ENCODE measurements at regions not wholly inside any gene's neighbourhood (a gene's known extent, or its start where the extent isn't known, plus 50 kb on each side); places are given as distances from the start of the nearest gene placed in this dataset.
"Not testable (repeated sequence)": the region's sequence is repeated elsewhere in the genome, so short reads cannot be mapped to it uniquely, and the experiment has no call there.

DNA sequence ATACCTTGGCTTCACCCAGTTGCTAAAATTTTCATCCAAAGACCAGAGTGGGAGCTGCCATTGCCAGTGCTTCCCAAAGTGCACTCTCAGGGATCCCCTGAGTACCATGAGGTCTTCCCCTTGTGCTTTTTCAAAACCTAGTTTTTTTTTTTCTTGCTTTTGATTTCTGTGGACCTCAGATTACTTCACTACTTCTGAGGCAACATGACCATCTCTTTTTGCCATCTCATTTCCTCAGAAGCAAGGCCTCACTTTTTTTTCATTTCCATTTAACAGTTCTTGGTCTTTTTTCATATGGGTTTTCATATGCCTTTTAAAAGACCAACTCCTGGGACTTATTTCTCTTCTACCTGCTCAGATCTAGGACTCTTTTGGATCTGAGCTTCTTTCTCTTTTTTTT lies 64.1 kb upstream of the MMS22L start:
- DNase-seq (ENCODE audit: low read depth in 2 of 2, low spot score in 1 of 2) = no peak

GRCh38 chr6:97361286-97361685 lies 78.3 kb upstream of the MMS22L start:
- DNase-seq (ENCODE audit: low read depth in 2 of 2, low spot score in 1 of 2) = no peak

DNA sequence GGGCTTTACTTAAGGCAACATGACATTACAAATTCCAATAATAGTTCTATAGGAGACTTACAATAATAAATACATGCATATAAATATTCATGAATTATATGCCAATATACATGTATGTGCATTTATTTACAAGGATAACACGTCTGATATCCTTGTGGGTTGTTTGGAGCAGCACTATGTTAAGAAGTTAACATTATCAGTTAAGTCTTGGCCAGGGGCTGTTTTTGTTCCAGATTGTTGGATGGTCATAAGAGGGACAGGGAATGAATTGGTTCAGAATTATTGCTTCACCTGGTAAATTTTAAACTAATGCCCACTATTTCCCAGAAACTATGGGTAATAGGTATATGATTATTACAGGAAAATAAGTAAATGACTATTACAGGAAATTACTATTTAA lies 81.3 kb upstream of the MMS22L start:
- no peak for DNase-seq (ENCODE audit: low read depth in 2 of 2, low spot score in 1 of 2)

DNA sequence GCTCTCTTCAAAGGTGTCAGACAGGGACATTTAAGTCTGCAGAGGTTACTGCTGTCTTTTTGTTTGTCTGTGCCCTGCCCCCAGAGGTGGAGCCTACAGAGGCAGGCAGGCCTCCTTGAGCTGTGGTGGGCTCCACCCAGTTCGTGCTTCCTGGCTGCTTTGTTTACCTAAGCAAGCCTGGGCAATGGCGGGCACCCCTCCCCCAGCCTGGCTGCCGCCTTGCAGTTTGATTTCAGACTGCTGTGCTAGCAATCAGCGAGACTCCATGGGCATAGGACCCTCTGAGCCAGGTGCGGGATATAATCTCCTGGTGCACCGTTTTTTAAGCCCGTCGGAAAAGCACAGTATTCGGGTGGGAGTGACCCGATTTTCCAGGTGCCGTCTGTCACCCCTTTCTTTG lies 99.1 kb upstream of the MMS22L start:
- not testable (repeated sequence) for DNase-seq (ENCODE audit: low read depth in 2 of 2, low spot score in 1 of 2)

GRCh38 chr6:97392735-97393134 lies 109.7 kb upstream of the MMS22L start:
- no peak for DNase-seq (ENCODE audit: low read depth in 2 of 2, low spot score in 1 of 2)

DNA sequence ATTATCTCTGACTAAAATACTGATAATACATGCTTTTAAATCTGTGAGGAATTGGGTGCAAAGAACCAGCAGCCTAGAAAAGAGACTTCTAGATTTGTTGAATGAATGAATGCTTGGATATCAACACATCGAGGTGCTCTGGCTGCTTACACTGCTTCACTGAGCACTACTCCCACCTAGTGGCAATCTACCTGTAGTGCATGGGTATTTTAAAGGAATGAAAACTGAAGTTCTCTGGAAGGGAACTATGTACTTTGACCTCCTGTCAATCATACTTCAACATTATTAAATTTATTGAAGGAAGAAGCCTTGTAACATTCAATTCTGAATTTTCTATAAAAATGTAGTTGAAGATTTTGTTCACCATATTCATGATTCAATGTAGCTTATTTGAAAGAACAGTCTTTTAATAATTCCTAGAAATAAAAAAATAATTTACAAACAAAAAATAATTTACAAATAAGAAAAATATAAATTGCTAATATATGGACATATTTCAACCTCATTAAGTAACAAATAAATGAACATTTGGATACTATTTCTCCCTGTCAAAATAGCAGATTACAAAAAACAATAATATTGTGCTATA lies 111.2 kb upstream of the MMS22L start:
- no peak for DNase-seq (ENCODE audit: low read depth in 2 of 2, low spot score in 1 of 2)

DNA sequence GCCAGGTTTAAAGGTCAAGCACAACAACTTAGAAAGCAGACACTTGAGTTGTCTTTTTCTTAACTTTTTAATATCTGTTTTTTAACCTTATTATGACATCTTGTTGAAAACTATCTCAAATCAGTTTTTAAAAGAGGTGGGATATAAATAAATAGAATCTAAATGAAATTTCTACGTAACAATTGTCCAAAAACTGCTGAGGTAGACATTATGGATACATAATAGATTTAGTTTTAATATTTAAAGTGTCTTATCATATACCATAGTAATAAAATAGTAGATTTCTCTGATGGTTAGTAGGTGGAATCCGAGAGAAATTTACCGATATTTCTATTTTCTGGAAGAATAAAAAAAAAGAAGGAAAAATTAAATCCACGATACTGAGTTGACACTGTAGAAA lies 113.9 kb upstream of the MMS22L start:
- no peak for DNase-seq (ENCODE audit: low read depth in 2 of 2, low spot score in 1 of 2)

GRCh38 chr6:97399208-97399607 lies 116.2 kb upstream of the MMS22L start:
- no peak for DNase-seq (ENCODE audit: low read depth in 2 of 2, low spot score in 1 of 2)

DNA sequence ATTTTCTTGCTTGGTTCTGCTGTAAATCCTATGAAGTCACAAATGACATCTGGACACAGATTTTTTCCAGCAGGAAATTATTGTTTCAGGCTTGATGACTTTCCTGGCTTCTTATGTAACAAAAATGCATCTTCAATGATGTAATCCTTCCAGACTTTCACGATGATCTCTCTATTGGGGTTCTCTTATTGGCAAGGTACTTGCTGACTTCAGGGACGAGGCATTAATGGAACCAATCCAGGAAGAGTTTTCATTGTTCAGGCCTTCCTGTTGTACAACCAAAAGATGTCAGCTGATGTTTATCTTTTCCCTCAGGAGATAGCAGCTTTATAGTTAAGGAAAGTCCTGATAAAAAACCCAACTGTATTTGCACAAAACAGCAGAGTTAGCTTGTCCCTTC lies 118.5 kb upstream of the MMS22L start:
- DNase-seq (ENCODE audit: low read depth in 2 of 2, low spot score in 1 of 2) = no peak

DNA sequence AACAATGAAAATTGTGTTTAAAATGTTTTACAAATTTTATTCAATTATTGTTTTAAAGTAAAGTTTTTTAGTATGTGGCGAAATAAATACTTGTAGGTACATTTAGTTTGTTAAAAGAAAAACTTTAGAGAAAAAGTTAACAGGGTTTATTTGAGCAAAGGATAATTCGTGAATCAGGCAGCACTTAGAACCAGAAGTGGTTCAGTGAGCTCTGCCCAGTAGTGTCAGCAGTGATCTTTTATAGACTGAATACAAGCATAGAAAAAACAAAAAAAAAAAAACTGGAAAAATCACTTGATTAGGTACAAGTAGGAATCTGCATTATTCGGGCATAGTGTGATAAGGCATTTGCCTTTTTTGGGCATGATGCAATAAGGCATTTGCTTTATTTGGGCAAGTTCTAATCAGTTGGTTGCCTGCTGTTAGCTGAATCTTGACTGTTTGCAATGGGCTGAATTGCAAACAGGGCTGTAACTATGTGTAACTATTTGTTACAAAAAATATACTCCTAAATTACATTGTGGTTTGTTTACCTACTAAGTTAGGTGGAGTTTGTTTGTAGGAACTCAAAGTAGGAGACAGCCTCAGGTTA lies 122.9 kb upstream of the MMS22L start:
- DNase-seq (ENCODE audit: low read depth in 2 of 2, low spot score in 1 of 2) = no peak

DNA sequence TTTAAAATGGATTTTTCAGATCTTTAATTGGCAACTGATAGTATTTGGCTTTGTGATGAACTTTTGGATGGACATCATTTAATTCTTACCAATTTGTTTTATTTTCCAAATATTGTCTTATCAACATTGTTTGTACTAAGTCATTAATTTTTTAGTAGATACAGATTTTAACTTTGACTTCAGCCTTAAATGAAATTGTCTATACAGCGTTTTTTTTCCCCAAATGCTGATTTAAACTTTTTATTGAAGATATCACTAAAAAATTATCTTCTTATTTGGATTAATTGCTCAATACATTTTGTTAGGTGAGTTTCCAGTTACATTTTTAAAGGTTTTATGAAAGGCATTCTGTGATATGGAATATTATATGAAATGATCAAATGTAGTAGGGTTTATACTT lies 123.6 kb upstream of the MMS22L start:
- DNase-seq (ENCODE audit: low read depth in 2 of 2, low spot score in 1 of 2) = no peak

DNA sequence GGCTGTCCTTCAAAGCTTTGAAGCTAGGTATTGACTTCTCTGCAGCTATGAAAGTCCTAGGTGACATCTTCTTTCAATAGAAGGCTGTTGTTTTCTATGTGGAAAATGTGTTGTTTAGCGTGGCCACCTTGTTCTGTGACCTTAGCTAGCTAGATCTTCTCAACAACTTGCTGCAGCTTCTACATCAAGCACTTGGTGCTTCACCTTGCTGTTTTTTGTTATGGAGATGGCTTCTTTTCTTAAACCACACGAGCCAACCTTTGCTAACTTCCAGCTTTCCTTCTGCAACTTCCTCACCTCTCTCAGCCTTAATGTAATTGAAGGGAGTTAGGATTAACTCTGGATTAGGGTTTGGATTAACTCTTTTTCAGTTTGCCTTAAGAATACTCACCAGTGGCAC lies 128.6 kb upstream of the MMS22L start:
- no peak for DNase-seq (ENCODE audit: low read depth in 2 of 2, low spot score in 1 of 2)

- no peak for DNase-seq (ENCODE audit: low read depth in 2 of 2, low spot score in 1 of 2)
Measured at GRCh38 chr6:97412511-97412910, 129.5 kb upstream of the MMS22L start.

GRCh38 chr6:97422171-97422570 lies 139.2 kb upstream of the MMS22L start:
- DNase-seq (ENCODE audit: low read depth in 2 of 2, low spot score in 1 of 2) = no peak

DNA sequence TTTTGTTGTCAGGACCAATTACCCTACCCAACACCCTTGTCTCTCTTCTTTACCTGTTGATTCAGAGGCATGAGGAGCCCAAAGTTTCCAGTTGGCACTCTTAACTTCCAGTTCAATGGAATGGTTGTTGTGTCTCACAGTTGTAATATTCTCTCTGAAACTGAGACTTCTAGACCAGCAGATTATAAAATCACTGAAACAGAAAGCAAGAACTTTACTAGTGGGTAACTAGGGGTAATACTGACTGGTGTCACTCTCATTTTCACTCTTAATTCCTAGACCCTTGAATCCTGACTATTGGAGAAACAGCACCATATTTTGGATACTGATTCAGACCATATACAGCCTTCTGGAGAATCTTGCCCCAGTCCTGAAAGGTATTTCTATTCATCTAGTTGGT lies 140.2 kb upstream of the MMS22L start:
- no peak for DNase-seq (ENCODE audit: low read depth in 2 of 2, low spot score in 1 of 2)

DNA sequence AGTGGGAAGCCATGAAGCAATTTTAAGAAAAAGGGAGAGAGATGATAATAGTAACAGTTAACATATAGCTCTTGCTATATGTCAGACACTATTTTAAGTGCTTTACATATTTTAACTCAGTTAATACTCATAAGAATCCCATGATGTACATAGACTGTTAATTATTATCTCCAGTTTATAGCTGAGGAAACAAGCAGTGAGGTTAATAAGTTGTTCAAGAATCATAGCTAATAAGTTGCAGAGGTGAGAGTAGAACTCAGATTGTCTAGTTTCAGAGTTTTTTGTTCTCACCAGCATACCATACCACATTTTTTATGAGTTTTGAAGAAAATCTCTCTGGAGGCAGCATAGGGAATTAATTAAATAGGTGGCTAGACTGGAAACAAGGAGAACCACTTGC lies 144.6 kb upstream of the MMS22L start:
- DNase-seq (ENCODE audit: low read depth in 2 of 2, low spot score in 1 of 2) = no peak

GRCh38 chr6:97437087-97437486 lies 154.1 kb upstream of the MMS22L start:
- DNase-seq (ENCODE audit: low read depth in 2 of 2, low spot score in 1 of 2) = no peak

DNA sequence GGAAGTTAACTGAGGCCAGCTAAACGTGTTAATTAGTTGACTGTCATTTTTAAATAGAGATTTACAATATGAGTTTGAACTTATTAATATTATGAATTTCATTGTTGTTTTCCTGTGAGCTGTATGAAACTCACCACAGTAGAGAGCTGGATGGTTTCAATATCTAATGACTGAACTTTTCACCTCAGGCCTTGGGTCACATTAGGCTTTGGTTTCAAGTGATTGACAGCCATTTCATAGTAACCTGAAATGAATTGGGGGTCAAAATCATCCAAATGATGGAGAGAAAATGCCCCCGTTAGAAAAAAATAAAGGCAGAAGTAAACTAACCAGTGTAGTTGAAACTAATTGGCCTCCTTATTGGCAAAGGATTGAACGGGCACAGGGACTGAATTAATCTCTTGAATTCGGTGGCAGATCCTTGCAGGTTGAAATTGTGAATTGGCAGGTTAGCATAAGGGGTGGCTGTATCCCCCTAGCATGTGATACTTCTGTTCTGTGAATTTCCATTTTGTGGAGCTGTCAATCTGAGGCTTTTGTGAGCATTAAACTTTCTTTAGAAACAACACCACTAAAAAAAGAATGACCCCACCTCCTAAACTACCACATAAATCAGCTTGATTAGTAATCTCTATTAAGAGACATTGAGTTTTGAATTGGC lies 155.1 kb upstream of the MMS22L start:
- no peak for DNase-seq (ENCODE audit: low read depth in 2 of 2, low spot score in 1 of 2)

- no peak for DNase-seq (ENCODE audit: low read depth in 2 of 2, low spot score in 1 of 2)
Measured at GRCh38 chr6:97440590-97441176, 157.7 kb upstream of the MMS22L start.

- DNase-seq (ENCODE audit: low read depth in 2 of 2, low spot score in 1 of 2) = no peak
Measured at GRCh38 chr6:97443408-97444080, 160.5 kb upstream of the MMS22L start.

GRCh38 chr6:97445407-97445806 lies 162.4 kb upstream of the MMS22L start:
- no peak for DNase-seq (ENCODE audit: low read depth in 2 of 2, low spot score in 1 of 2)

DNA sequence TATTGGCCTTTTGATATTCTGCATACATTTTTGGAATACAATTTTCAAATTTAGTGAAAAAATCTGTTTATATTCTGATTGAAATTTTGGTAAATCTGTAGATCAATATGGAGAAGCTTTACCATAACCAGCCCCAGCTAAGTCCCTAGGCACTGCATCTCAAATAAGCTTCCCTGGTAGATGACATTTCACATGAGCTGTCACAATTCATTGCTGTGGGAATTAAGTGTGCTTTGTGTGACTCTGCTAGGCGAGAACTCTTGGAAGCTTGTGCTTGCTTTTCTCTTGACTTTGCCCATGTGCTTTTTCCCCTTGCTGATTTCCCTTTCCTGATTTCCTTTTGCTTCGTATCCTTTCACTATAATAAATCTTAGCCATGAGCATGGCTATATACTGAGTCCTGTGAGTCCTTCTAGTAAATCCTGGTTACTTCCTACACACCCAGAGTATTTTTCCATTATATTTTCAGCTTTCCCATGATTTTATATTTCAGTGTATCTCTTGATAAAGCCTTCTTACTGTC lies 166.5 kb upstream of the MMS22L start:
- DNase-seq (ENCODE audit: low read depth in 2 of 2, low spot score in 1 of 2) = no peak

Data from stimulated activated CD8-positive, alpha-beta memory T cell treated with anti-CD3 and anti-CD28 coated beads, Interleukin-4, amount 100 ng/mL, for 4 hours (primary cell).